ENCODE measurements at regions not wholly inside any gene's neighbourhood (a gene's known extent, or its start where the extent isn't known, plus 50 kb on each side); places are given as distances from the start of the nearest gene placed in this dataset.
A peak's percentile ranks its signal among the peaks of the same experiment; 100 is the strongest.

GRCh38 chr6:44685213-44685612, 297.7 kb downstream of the CDC5L start (continued):
- TF ChIP-seq ZNF366 (tag by site-specific recombination; conservative IDR thresholded peaks at IDR 0.05) (no peak), ZNF596 (tag by site-specific recombination; IDR thresholded peaks at IDR 0.05) (no peak), ZNF426 (tag by site-specific recombination; IDR thresholded peaks at IDR 0.05) (no peak)

GRCh38 chr6:44696099-44696498, 308.6 kb downstream of the CDC5L start:
- H3K27ac ChIP-seq (ENCODE audit: extremely low read depth, low read depth, low read length) = no peak overlapping the region

DNA sequence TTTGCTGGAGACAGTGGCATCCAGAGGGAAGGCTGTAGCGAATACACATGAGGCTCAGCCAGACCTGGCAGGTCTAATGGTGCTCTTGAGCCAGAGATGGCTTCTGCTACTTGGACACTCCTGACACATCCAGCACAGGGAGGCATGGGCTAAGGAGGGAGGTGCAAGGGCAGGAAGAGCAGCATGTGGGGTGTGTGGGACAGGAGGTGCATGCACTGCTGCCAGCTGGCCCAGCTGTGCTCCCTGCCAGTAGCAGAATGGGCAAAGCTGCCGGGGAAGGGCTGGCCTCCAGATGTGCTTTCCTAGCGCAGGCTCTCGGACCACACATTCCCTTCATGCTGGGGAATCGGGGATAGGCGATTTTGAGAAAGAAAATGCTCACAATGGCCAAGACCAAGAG, 309.2 kb downstream of the CDC5L start:
- TF ChIP-seq ZFP37 (tag by site-specific recombination; IDR thresholded peaks at IDR 0.05) (no peak), ZNF341 (tag by site-specific recombination; IDR thresholded peaks at IDR 0.05; ENCODE audit: low read depth) (peak; percentile 34; the same call in 1 of the 2 replicates)
- POLR2A ChIA-PET = no interaction called here
- Histone ChIP-seq H3K4me3 (ENCODE audit: low read depth, low read length) (no peak overlapping the region), H3K9me3 (ENCODE audit: control insufficient read depth, insufficient read depth, low read depth, low read length) (no peaks in the 10 kb centered on the region), H3K36me3 (ENCODE audit: control insufficient read depth in 2 of 2, insufficient read depth in 1 of 2, low read length in 2 of 2) (no peaks in the 10 kb centered on the region), H3K4me1 (ENCODE audit: control insufficient read depth, insufficient read depth, low read length) (no peaks in the 10 kb centered on the region), H3K27ac (ENCODE audit: extremely low read depth, low read depth, low read length) (no peak overlapping the region)
- CTCF ChIA-PET = interaction anchor here (0.5 kb wide), 1 partner anchor 970 kb away, joined by 3 read pairs; no protein-coding TSS in a partner anchor

More at GRCh38 chr6:44696099-44696498, 308.6 kb downstream of the CDC5L start:
- Histone ChIP-seq H3K36me3 (ENCODE audit: control insufficient read depth in 2 of 2, insufficient read depth in 1 of 2, low read length in 2 of 2) (no peaks in the 10 kb centered on the region), H3K4me3 (ENCODE audit: low read depth, low read length) (no peak overlapping the region), H3K4me1 (ENCODE audit: control insufficient read depth, insufficient read depth, low read length) (no peaks in the 10 kb centered on the region), H3K9me3 (ENCODE audit: control insufficient read depth, insufficient read depth, low read depth, low read length) (no peaks in the 10 kb centered on the region)
- ChIA-PET POLR2A (no interaction called here), CTCF (no interaction called here)
- TF ChIP-seq ZNF571 (tag by site-specific recombination; IDR thresholded peaks at IDR 0.05) = no peak
- TF ChIP-seq SCRT2 (tag by site-specific recombination; IDR thresholded peaks at IDR 0.05) = no peak
- no peak for TF ChIP-seq ZBTB48 (tag by site-specific recombination; IDR thresholded peaks at IDR 0.05)
- TF ChIP-seq PATZ1 (tag by site-specific recombination; IDR thresholded peaks at IDR 0.05) = no peak
- TF ChIP-seq, protein P1, sequence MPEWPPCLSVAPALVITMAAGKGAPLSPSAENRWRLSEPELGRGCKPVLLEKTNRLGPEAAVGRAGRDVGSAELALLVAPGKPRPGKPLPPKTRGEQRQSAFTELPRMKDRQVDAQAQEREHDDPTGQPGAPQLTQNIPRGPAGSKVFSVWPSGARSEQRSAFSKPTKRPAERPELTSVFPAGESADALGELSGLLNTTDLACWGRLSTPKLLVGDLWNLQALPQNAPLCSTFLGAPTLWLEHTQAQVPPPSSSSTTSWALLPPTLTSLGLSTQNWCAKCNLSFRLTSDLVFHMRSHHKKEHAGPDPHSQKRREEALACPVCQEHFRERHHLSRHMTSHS (tag by site-specific recombination; IDR thresholded peaks at IDR 0.05) = no peak
- TF ChIP-seq SCRT1 (tag by site-specific recombination; IDR thresholded peaks at IDR 0.05; ENCODE audit: borderline replicate concordance) = no peak
- no peak for TF ChIP-seq SALL2 (tag by site-specific recombination; IDR thresholded peaks at IDR 0.05; ENCODE audit: borderline replicate concordance)
- no peak for TF ChIP-seq GFI1B (tag by site-specific recombination; IDR thresholded peaks at IDR 0.05)
- no peak for TF ChIP-seq ZNF354C (tag by site-specific recombination; IDR thresholded peaks at IDR 0.05; ENCODE audit: borderline replicate concordance, low read depth)
- TF ChIP-seq ZNF544 (tag by site-specific recombination; IDR thresholded peaks at IDR 0.05) = no peak
- TF ChIP-seq ZNF302 (tag by site-specific recombination; IDR thresholded peaks at IDR 0.05; ENCODE audit: low read depth) = no peak
- TF ChIP-seq YY1 (tag by site-specific recombination; IDR thresholded peaks at IDR 0.05) = no peak
- no peak for TF ChIP-seq REPIN1 (tag by site-specific recombination; IDR thresholded peaks at IDR 0.05; ENCODE audit: low read depth)

DNA sequence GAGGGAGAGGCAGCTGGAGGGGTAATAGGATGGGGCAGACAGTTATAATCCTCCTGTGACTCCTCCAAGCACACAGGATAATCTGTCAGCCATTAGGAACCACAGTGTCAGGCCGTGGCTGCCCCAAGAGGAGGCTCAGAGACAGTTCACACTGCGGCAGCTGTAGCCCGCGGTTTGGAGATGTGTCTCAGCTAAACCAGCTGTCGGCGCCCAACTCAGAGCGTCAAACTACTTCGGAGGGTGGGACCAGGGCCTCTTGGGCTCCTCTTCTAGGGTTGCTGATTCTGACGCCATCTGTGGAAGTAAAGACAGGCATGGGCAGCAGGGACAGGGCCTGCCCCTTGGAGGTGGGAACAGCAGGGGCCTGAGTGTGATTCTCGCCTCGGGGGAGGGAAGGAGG, 309.8 kb downstream of the CDC5L start:
- Histone ChIP-seq H3K4me1 (ENCODE audit: control insufficient read depth, insufficient read depth, low read length) (no peaks in the 10 kb centered on the region), H3K36me3 (ENCODE audit: control insufficient read depth in 2 of 2, insufficient read depth in 1 of 2, low read length in 2 of 2) (no peaks in the 10 kb centered on the region), H3K27ac (ENCODE audit: extremely low read depth, low read depth, low read length) (no peak overlapping the region), H3K9me3 (ENCODE audit: control insufficient read depth, insufficient read depth, low read depth, low read length) (no peaks in the 10 kb centered on the region), H3K4me3 (ENCODE audit: low read depth, low read length) (no peak overlapping the region)
- ChIA-PET CTCF (interaction anchor here (0.5 to 0.7 kb wide), 2 partner anchors 13 to 969 kb away, joined by 3 to 6 read pairs; no protein-coding TSS in a partner anchor), POLR2A (no interaction called here)
- TF ChIP-seq ZNF2 (tag by site-specific recombination; IDR thresholded peaks at IDR 0.05) = no peak
- TF ChIP-seq ZNF623 (tag by site-specific recombination; IDR thresholded peaks at IDR 0.05) = no peak
- no peak for TF ChIP-seq ZNF324 (tag by site-specific recombination; IDR thresholded peaks at IDR 0.05)
- no peak for TF ChIP-seq HOXC10 (CRISPR knock-in tag; IDR thresholded peaks at IDR 0.05)
- TF ChIP-seq YY2 (tag by site-specific recombination; IDR thresholded peaks at IDR 0.05) = no peak
- no peak for TF ChIP-seq SCRT1 (tag by site-specific recombination; IDR thresholded peaks at IDR 0.05; ENCODE audit: borderline replicate concordance)
- no peak for TF ChIP-seq MZF1 (tag by site-specific recombination; IDR thresholded peaks at IDR 0.05; ENCODE audit: borderline replicate concordance)
- no peak for TF ChIP-seq SETDB1 (IDR thresholded peaks at IDR 0.05; ENCODE audit: insufficient read length, low read length)
